ENCODE measurements at regions not wholly inside any gene's neighbourhood (a gene's known extent, or its start where the extent isn't known, plus 50 kb on each side); places are given as distances from the start of the nearest gene placed in this dataset.

GRCh38 chr1:80776266-80776665 lies 1024.5 kb upstream of the ADGRL2 start:
- DNase-seq (ENCODE audit: low spot score), result no peak
- no peak for TF ChIP-seq CTCF (IDR thresholded peaks at IDR 0.05; ENCODE audit: extremely low read depth, insufficient read depth, missing control alignments)
- in situ Hi-C loops (cut with MboI; ENCODE audit: low pct_unique_long_range_greater_than_20kb, low sequenced_read_pairs, unreplicated experiment), result no loop called here

GRCh38 chr1:80769208-80769750 lies 1031.5 kb upstream of the ADGRL2 start:
- TF ChIP-seq CTCF (IDR thresholded peaks at IDR 0.05; ENCODE audit: extremely low read depth, insufficient read depth, missing control alignments), result no peak
- DNase-seq (ENCODE audit: low spot score), result no peak
- in situ Hi-C loops (cut with MboI; ENCODE audit: low pct_unique_long_range_greater_than_20kb, low sequenced_read_pairs, unreplicated experiment), result no loop called here

GRCh38 chr1:80767711-80768110 lies 1033.0 kb upstream of the ADGRL2 start:
- no peak for TF ChIP-seq CTCF (IDR thresholded peaks at IDR 0.05; ENCODE audit: extremely low read depth, insufficient read depth, missing control alignments)
- in situ Hi-C loops (cut with MboI; ENCODE audit: low pct_unique_long_range_greater_than_20kb, low sequenced_read_pairs, unreplicated experiment), result no loop called here
- no peak for DNase-seq (ENCODE audit: low spot score)

- in situ Hi-C loops (cut with MboI; ENCODE audit: low pct_unique_long_range_greater_than_20kb, low sequenced_read_pairs, unreplicated experiment), result no loop called here
- TF ChIP-seq CTCF (IDR thresholded peaks at IDR 0.05; ENCODE audit: extremely low read depth, insufficient read depth, missing control alignments), result no peak
- DNase-seq (ENCODE audit: low spot score), result no peak
These were observed 1041.4 kb upstream of the ADGRL2 start for GRCh38 chr1:80759354-80759753.

DNA sequence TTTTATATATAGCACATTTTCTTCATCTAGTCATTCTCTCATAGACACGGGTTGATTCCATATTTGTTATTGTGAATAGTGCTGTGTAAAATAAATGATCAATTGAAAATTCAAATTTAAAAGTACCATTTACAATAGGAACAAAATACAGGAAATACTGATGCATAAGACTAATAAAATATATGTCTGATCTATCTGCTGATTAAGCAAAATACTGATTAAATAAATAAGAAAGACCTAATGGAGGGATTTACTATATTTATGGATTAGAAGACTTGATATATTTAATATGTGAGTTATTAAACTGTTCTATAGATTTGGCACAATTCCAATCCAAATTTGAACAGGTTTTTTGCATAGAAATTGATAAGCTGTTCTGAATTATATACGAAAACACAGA lies 1044.8 kb upstream of the ADGRL2 start:
- no peak for DNase-seq (ENCODE audit: low spot score)
- in situ Hi-C loops (cut with MboI; ENCODE audit: low pct_unique_long_range_greater_than_20kb, low sequenced_read_pairs, unreplicated experiment), result no loop called here
- no peak for TF ChIP-seq CTCF (IDR thresholded peaks at IDR 0.05; ENCODE audit: extremely low read depth, insufficient read depth, missing control alignments)

GRCh38 chr1:80751204-80751603 lies 1049.5 kb upstream of the ADGRL2 start:
- no peak for TF ChIP-seq CTCF (IDR thresholded peaks at IDR 0.05; ENCODE audit: extremely low read depth, insufficient read depth, missing control alignments)
- in situ Hi-C loops (cut with MboI; ENCODE audit: low pct_unique_long_range_greater_than_20kb, low sequenced_read_pairs, unreplicated experiment), result no loop called here
- DNase-seq (ENCODE audit: low spot score), result no peak

All from GM13977 (cell line).